H9 (cell line): ENCODE measurements at regions not wholly inside any gene's neighbourhood (a gene's known extent, or its start where the extent isn't known, plus 50 kb on each side); places are given as distances from the start of the nearest gene placed in this dataset.

Experiments
- DNase-seq: peaks from one replicate; pipeline ENCODE4 v3.0.0-alpha.2; 2017
- H2AFZ ChIP-seq: one replicate; pipeline ENCODE4 v1.6.1; 2013; ENCODE audit warnings: mild to moderate bottlenecking, low read length, control low read depth, moderate library complexity
- H2AK5ac ChIP-seq: 2 replicates; pipeline ENCODE4 v1.6.1; 2013; ENCODE audit warnings: low read length, control low read depth, mixed read lengths; ENCODE audit not compliant: insufficient read length
- H2BK120ac ChIP-seq: one replicate; pipeline ENCODE4 v1.6.1; 2013; ENCODE audit warnings: low read depth, mild to moderate bottlenecking, low read length, control low read depth, inconsistent platforms; ENCODE audit not compliant: poor library complexity, severe bottlenecking
- H2BK12ac ChIP-seq: 2 replicates; pipeline ENCODE4 v1.6.1; 2013; ENCODE audit warnings: low read length, control low read depth, mixed read lengths, low read depth; ENCODE audit not compliant: insufficient read length
- H2BK15ac ChIP-seq: 2 replicates; pipeline ENCODE4 v1.6.1; 2013; ENCODE audit warnings: low read depth, low read length, control low read depth
- H2BK20ac ChIP-seq: one replicate; pipeline ENCODE4 v1.6.1; 2013; ENCODE audit warnings: low read depth, mild to moderate bottlenecking, low read length, control low read depth, inconsistent platforms; ENCODE audit not compliant: poor library complexity, severe bottlenecking
- H2BK5ac ChIP-seq: 2 replicates; pipeline ENCODE4 v1.6.1; 2013; ENCODE audit warnings: low read length, control low read depth, mixed read lengths; ENCODE audit not compliant: insufficient read length
- H3K14ac ChIP-seq: 2 replicates; pipeline ENCODE4 v1.6.1; 2013; ENCODE audit warnings: low read length, control low read depth; ENCODE audit not compliant: insufficient read depth
- H3K18ac ChIP-seq: 2 replicates; pipeline ENCODE4 v1.6.1; 2013; ENCODE audit warnings: low read depth, mild to moderate bottlenecking, mixed read lengths, low read length, control low read depth; ENCODE audit not compliant: insufficient read length
- H3K23ac ChIP-seq: 2 replicates; pipeline ENCODE4 v1.6.1; 2013; ENCODE audit warnings: low read length, control low read depth, mixed read lengths, low read depth; ENCODE audit not compliant: insufficient read length
- H3K23me2 ChIP-seq: 2 replicates; pipeline ENCODE4 v1.6.1; 2013; ENCODE audit warnings: low read depth, mild to moderate bottlenecking, mixed read lengths, low read length, control low read depth; ENCODE audit not compliant: insufficient read length, poor library complexity, severe bottlenecking
- H3K27ac ChIP-seq: 2 replicates; pipeline ENCODE4 v1.5.1; 2013; ENCODE audit warnings: low read length, control low read depth, mixed read lengths, low read depth; ENCODE audit not compliant: insufficient read length
- H3K27me3 ChIP-seq: 2 replicates; pipeline ENCODE4 v1.6.1; 2013; ENCODE audit warnings: low read length, control low read depth, inconsistent platforms; ENCODE audit not compliant: insufficient read depth
- H3K4ac ChIP-seq: 2 replicates; pipeline ENCODE4 v1.6.1; 2013; ENCODE audit warnings: low read depth, mild to moderate bottlenecking, control low read depth, inconsistent platforms, low read length, moderate library complexity
- H3K4me1 ChIP-seq: 2 replicates; pipeline ENCODE4 v1.6.1; 2013; ENCODE audit warnings: low read length, control low read depth, inconsistent platforms; ENCODE audit not compliant: insufficient read depth
- H3K4me2 ChIP-seq: 2 replicates; pipeline ENCODE4 v1.6.1; 2013; ENCODE audit warnings: low read length, control low read depth, mixed read lengths; ENCODE audit not compliant: insufficient read length, insufficient read depth
- H3K56ac ChIP-seq: 2 replicates; pipeline ENCODE4 v1.6.1; 2013; ENCODE audit warnings: low read depth, mild to moderate bottlenecking, mixed read lengths, low read length, control low read depth; ENCODE audit not compliant: insufficient read length
- H3K79me1 ChIP-seq: 2 replicates; pipeline ENCODE4 v1.6.1; 2013; ENCODE audit warnings: low read depth, mild to moderate bottlenecking, moderate library complexity, low read length, control low read depth, inconsistent platforms; ENCODE audit not compliant: insufficient read depth, poor library complexity, severe bottlenecking
- H3K79me2 ChIP-seq: 2 replicates; pipeline ENCODE4 v1.6.1; 2013; ENCODE audit warnings: low read length, control low read depth, inconsistent platforms; ENCODE audit not compliant: insufficient read depth
- H3K9ac ChIP-seq: 2 replicates; pipeline ENCODE4 v1.6.1; 2013; ENCODE audit warnings: low read length, control low read depth, mixed read lengths; ENCODE audit not compliant: insufficient read length; ENCODE audit errors: extremely low read depth
- H3K9me3 ChIP-seq: one replicate; pipeline ENCODE4 v1.6.1; 2013; ENCODE audit warnings: low read depth, low read length, inconsistent platforms; ENCODE audit not compliant: control insufficient read depth
- H3T11ph ChIP-seq: one replicate; pipeline ENCODE4 v1.6.1; 2013; ENCODE audit warnings: mild to moderate bottlenecking, low read length, control low read depth, inconsistent platforms
- H4K20me1 ChIP-seq: one replicate; pipeline ENCODE4 v1.6.1; 2013; ENCODE audit not compliant: control insufficient read depth, insufficient read length, insufficient read depth
- H4K5ac ChIP-seq: 2 replicates; pipeline ENCODE4 v1.6.1; 2013; ENCODE audit warnings: low read depth, mild to moderate bottlenecking, mixed read lengths, low read length, control low read depth; ENCODE audit not compliant: insufficient read length
- H4K8ac ChIP-seq: replicated peaks from 2 replicates; pipeline ENCODE4 v1.6.1; 2013; ENCODE audit warnings: low read length, control low read depth, mixed read lengths, low read depth; ENCODE audit not compliant: insufficient read length
- H4K91ac ChIP-seq: 2 replicates; pipeline ENCODE4 v1.6.1; 2013; ENCODE audit warnings: low read depth, mild to moderate bottlenecking, moderate library complexity, mixed read lengths, low read length, control low read depth; ENCODE audit not compliant: insufficient read length
- H3K27ac Mint-ChIP-seq, 3 experiments: 2 replicates in 2 of 3; 3 replicates in 1 of 3; pipeline ENCODE4 v1.8.0; 2020 to 2021; ENCODE audit warnings: mixed read lengths in 3 of 3, mild to moderate bottlenecking in 1 of 3, moderate library complexity in 1 of 3
- H3K27me3 Mint-ChIP-seq: 2 replicates; pipeline ENCODE4 v1.8.0; 2021; ENCODE audit warnings: low read depth, mild to moderate bottlenecking, moderate library complexity, mixed read lengths
- H3K36me3 Mint-ChIP-seq, 3 experiments: 2 replicates in 2 of 3; 3 replicates in 1 of 3; pipeline ENCODE4 v1.8.0; 2020 to 2021; ENCODE audit warnings: low read depth in 3 of 3, mixed read lengths in 3 of 3; ENCODE audit not compliant: insufficient read depth in 1 of 3
- H3K4me1 Mint-ChIP-seq, 2 experiments: 2 replicates each; pipeline ENCODE4 v1.8.0; 2020; ENCODE audit warnings: mixed read lengths in 2 of 2
- H3K4me3 Mint-ChIP-seq, 2 experiments: 2 replicates in 1 of 2; 3 replicates in 1 of 2; pipeline ENCODE4 v1.8.0; 2020 to 2021; ENCODE audit warnings: mild to moderate bottlenecking in 2 of 2, mixed read lengths in 2 of 2, moderate library complexity in 1 of 2
- H3K9me3 Mint-ChIP-seq, 2 experiments: 2 replicates in 1 of 2; 3 replicates in 1 of 2; pipeline ENCODE4 v1.8.0; 2020; ENCODE audit warnings: mild to moderate bottlenecking in 2 of 2, mixed read lengths in 2 of 2, moderate library complexity in 1 of 2
- WGBS: extraction: QIAGEN DNeasy Blood & Tissue Kit; methylation state at CpG from one replicate; pipeline ENCODE4 v1.1.7; 2013; ENCODE audit warnings: missing lambda C conversion rate, low lambda C conversion rate, mixed read lengths; ENCODE audit not compliant: insufficient read length; ENCODE audit errors: extremely low coverage; 5-methylcytosine and 5-hydroxymethylcytosine counted together
- TF ChIP-seq, protein P1 (sequence below): fragments of 200-600 bp; sonication (generic); conservative IDR thresholded peaks from 3 replicates; pipeline ENCODE4 v1.8.0; 2021; ENCODE audit warnings: antibody characterized with exemption, mild to moderate bottlenecking

DNA sequence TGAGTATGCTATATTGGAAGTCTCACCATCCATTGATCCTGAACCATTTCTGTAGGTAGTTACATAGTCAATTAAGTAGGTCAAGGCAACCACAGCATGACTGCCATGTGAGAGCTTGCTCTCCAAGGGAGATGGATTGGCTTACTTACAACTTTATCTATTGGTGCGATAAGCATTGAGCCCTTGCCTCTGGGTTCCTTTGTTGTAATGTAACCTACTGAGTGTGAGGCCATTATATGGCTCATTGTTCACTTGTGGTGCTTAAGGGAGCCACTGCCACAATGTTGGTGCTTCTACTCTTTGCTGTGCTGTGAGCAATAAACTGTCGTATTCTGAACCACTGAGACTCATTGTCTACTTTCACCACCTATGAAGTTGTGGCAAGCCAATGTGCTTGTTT lies 510.6 kb upstream of the ITGA1 start:
- Histone ChIP-seq H4K91ac (no peak overlapping the region), H2BK20ac (no peak overlapping the region), H2AFZ (no peak overlapping the region), H3K9ac (no peak overlapping the region), H3T11ph (no peak overlapping the region), H3K56ac (no peak overlapping the region), H2BK12ac (no peak overlapping the region), H3K4me1 (no peaks in the 10 kb centered on the region; the same call in 1 of the 2 replicates), H4K20me1 (no peaks in the 10 kb centered on the region), H2AK5ac (no peak overlapping the region), H3K9me3 (no peaks in the 10 kb centered on the region), H3K14ac (no peak overlapping the region), H2BK15ac (no peak overlapping the region), H3K79me1 (no peaks in the 10 kb centered on the region), H3K4ac (no peak overlapping the region), H3K27ac (no peak overlapping the region), H2BK5ac (no peak overlapping the region), H3K23ac (no peak overlapping the region), H3K79me2 (no peaks in the 10 kb centered on the region), H3K23me2 (no peaks in the 10 kb centered on the region), H4K5ac (no peak overlapping the region), H3K4me2 (no peak overlapping the region), H4K8ac (no peak overlapping the region), H3K18ac (no peak overlapping the region), H3K27me3 (no peaks in the 10 kb centered on the region), H2BK120ac (no peak overlapping the region)
- DNase-seq, result no peak
- WGBS, result no CpG with 5 or more reads among the region's 2 CpGs
- H3K9me3 Mint-ChIP-seq, result peaks cover 3% of the 10 kb centered on the region in 2 experiments; a peak in 3 of 5 replicates
- no peaks in the 10 kb centered on the region for H3K27me3 Mint-ChIP-seq
- H3K36me3 Mint-ChIP-seq, result no peaks in the 10 kb centered on the region; a peak in 2 of 7 replicates
- H3K27ac Mint-ChIP-seq, result no peak overlapping the region
- TF ChIP-seq, protein P1, sequence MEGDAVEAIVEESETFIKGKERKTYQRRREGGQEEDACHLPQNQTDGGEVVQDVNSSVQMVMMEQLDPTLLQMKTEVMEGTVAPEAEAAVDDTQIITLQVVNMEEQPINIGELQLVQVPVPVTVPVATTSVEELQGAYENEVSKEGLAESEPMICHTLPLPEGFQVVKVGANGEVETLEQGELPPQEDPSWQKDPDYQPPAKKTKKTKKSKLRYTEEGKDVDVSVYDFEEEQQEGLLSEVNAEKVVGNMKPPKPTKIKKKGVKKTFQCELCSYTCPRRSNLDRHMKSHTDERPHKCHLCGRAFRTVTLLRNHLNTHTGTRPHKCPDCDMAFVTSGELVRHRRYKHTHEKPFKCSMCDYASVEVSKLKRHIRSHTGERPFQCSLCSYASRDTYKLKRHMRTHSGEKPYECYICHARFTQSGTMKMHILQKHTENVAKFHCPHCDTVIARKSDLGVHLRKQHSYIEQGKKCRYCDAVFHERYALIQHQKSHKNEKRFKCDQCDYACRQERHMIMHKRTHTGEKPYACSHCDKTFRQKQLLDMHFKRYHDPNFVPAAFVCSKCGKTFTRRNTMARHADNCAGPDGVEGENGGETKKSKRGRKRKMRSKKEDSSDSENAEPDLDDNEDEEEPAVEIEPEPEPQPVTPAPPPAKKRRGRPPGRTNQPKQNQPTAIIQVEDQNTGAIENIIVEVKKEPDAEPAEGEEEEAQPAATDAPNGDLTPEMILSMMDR, result no peak
- H3K4me3 Mint-ChIP-seq, result no peak overlapping the region
- peaks cover 5% of the 10 kb centered on the region in 2 experiments; a peak in 2 of 4 replicates for H3K4me1 Mint-ChIP-seq
